Activated CD8-positive, alpha-beta memory T cell treated with anti-CD3 and anti-CD28 coated beads, Interleukin-2, amount 10 ng/mL, durations not matched to agents 7 days and 5 days (primary cell): ENCODE measurements at regions not wholly inside any gene's neighbourhood (a gene's known extent, or its start where the extent isn't known, plus 50 kb on each side); places are given as distances from the start of the nearest gene placed in this dataset.
"Not testable (repeated sequence)": the region's sequence is repeated elsewhere in the genome, so short reads cannot be mapped to it uniquely, and the experiment has no call there.

Experiments
- ATAC-seq: fragments of 150-1000 bp; cut with Tn5 transposase; one replicate; pipeline ENCODE4 v1.10.0; 2021; ENCODE audit warnings: moderate library complexity
- CTCF ChIA-PET: fragments of 350-600 bp; sonication (Branson Sonifier 250); formaldehyde crosslinking; loops from one replicate; lab custom pipeline; 2021; ENCODE audit warnings: antibody characterized with exemption; lab: Charles Lee
- DNase-seq: peaks from one replicate; pipeline ENCODE4 v3.0.0-alpha.2; 2020
- H3K27ac Mint-ChIP-seq: one replicate; pipeline ENCODE4 v1.8.0; 2021; ENCODE audit warnings: mild to moderate bottlenecking, mixed read lengths
- H3K27me3 Mint-ChIP-seq: one replicate; pipeline ENCODE4 v1.8.0; 2021; ENCODE audit warnings: mixed read lengths
- H3K36me3 Mint-ChIP-seq: one replicate; pipeline ENCODE4 v1.8.0; 2021; ENCODE audit warnings: mild to moderate bottlenecking, mixed read lengths
- H3K4me1 Mint-ChIP-seq: one replicate; pipeline ENCODE4 v1.8.0; 2021; ENCODE audit warnings: mixed read lengths
- H3K4me3 Mint-ChIP-seq: one replicate; pipeline ENCODE4 v1.8.0; 2021; ENCODE audit warnings: mild to moderate bottlenecking, moderate library complexity, mixed read lengths
- H3K9me3 Mint-ChIP-seq: one replicate; pipeline ENCODE4 v1.8.0; 2022; ENCODE audit warnings: low read depth, mixed read lengths

- no peaks in the 10 kb centered on the region for H3K4me1 Mint-ChIP-seq
- ATAC-seq (no peak), DNase-seq (no peak)
- H3K27me3 Mint-ChIP-seq, result peaks cover 8% of the 10 kb centered on the region
- H3K36me3 Mint-ChIP-seq, result no peaks in the 10 kb centered on the region
- CTCF ChIA-PET, result no interaction called here
- H3K9me3 Mint-ChIP-seq, result no peaks in the 10 kb centered on the region
- no peak overlapping the region for H3K4me3 Mint-ChIP-seq
- no peak overlapping the region for H3K27ac Mint-ChIP-seq
These were observed 135.4 kb upstream of the SERPINE2 start for GRCh38 chr2:224174521-224174920.

- Mint-ChIP-seq H3K27ac (no peak overlapping the region), H3K9me3 (no peaks in the 10 kb centered on the region), H3K27me3 (peaks cover 8% of the 10 kb centered on the region), H3K4me1 (no peaks in the 10 kb centered on the region), H3K4me3 (no peak overlapping the region), H3K36me3 (no peaks in the 10 kb centered on the region)
- DNase-seq (no peak), ATAC-seq (no peak)
- CTCF ChIA-PET, result no interaction called here
These were observed 134.8 kb upstream of the SERPINE2 start for GRCh38 chr2:224173933-224174332.

- Mint-ChIP-seq H3K9me3 (no peaks in the 10 kb centered on the region), H3K36me3 (no peaks in the 10 kb centered on the region), H3K4me3 (no peak overlapping the region), H3K27me3 (peaks cover 8% of the 10 kb centered on the region), H3K27ac (no peak overlapping the region), H3K4me1 (no peaks in the 10 kb centered on the region)
- no peak for DNase-seq
- CTCF ChIA-PET, result no interaction called here
- no peak for ATAC-seq
These were observed 134.1 kb upstream of the SERPINE2 start for GRCh38 chr2:224173210-224173609.

- no peaks in the 10 kb centered on the region for H3K4me1 Mint-ChIP-seq
- H3K4me3 Mint-ChIP-seq, result no peak overlapping the region
- peaks cover 5% of the 10 kb centered on the region for H3K27me3 Mint-ChIP-seq
- ATAC-seq, result no peak
- no peaks in the 10 kb centered on the region for H3K9me3 Mint-ChIP-seq
- no peak for DNase-seq
- CTCF ChIA-PET, result no interaction called here
- H3K27ac Mint-ChIP-seq, result no peak overlapping the region
- no peaks in the 10 kb centered on the region for H3K36me3 Mint-ChIP-seq
These were observed 132.1 kb upstream of the SERPINE2 start for GRCh38 chr2:224171226-224171625.

- Mint-ChIP-seq H3K36me3 (no peaks in the 10 kb centered on the region), H3K27me3 (peaks cover 6% of the 10 kb centered on the region), H3K4me1 (no peaks in the 10 kb centered on the region), H3K27ac (no peak overlapping the region), H3K4me3 (no peak overlapping the region), H3K9me3 (no peaks in the 10 kb centered on the region)
- no peak for ATAC-seq
- DNase-seq, result no peak
- CTCF ChIA-PET, result no interaction called here
These were observed 130.8 kb upstream of the SERPINE2 start for GRCh38 chr2:224169847-224170246.

- H3K36me3 Mint-ChIP-seq, H3K4me1 Mint-ChIP-seq, H3K27me3 Mint-ChIP-seq, H3K27ac Mint-ChIP-seq, H3K4me3 Mint-ChIP-seq, CTCF ChIA-PET, H3K9me3 Mint-ChIP-seq, ATAC-seq, DNase-seq: not testable (repeated sequence)
These were observed 128.7 kb upstream of the SERPINE2 start for GRCh38 chr2:224167781-224168180.

- Mint-ChIP-seq H3K4me1 (no peaks in the 10 kb centered on the region), H3K27me3 (peaks cover 12% of the 10 kb centered on the region), H3K4me3 (no peak overlapping the region), H3K27ac (no peak overlapping the region), H3K9me3 (no peaks in the 10 kb centered on the region), H3K36me3 (no peaks in the 10 kb centered on the region)
- CTCF ChIA-PET, result no interaction called here
- DNase-seq, result no peak
- no peak for ATAC-seq
These were observed 127.6 kb upstream of the SERPINE2 start for GRCh38 chr2:224166654-224167053.

GRCh38 chr2:224165901-224166319 lies 126.8 kb upstream of the SERPINE2 start:
- CTCF ChIA-PET, result no interaction called here
- DNase-seq, result no peak
- peaks cover 12% of the 10 kb centered on the region for H3K27me3 Mint-ChIP-seq

GRCh38 chr2:224163566-224164307 lies 124.7 kb upstream of the SERPINE2 start:
- no peaks in the 10 kb centered on the region for H3K4me1 Mint-ChIP-seq
- peaks cover 12% of the 10 kb centered on the region for H3K27me3 Mint-ChIP-seq

More at GRCh38 chr2:224165901-224166319, 126.8 kb upstream of the SERPINE2 start:
- Mint-ChIP-seq H3K27ac (no peak overlapping the region), H3K4me3 (no peak overlapping the region), H3K9me3 (no peaks in the 10 kb centered on the region), H3K36me3 (no peaks in the 10 kb centered on the region), H3K4me1 (no peaks in the 10 kb centered on the region)
- ATAC-seq, result no peak

GRCh38 chr2:224162122-224162521 lies 123.0 kb upstream of the SERPINE2 start:
- no peaks in the 10 kb centered on the region for H3K36me3 Mint-ChIP-seq
- H3K4me1 Mint-ChIP-seq, result no peaks in the 10 kb centered on the region
- no peak for DNase-seq
- peaks cover 12% of the 10 kb centered on the region for H3K27me3 Mint-ChIP-seq
- no peak for ATAC-seq
- no peak overlapping the region for H3K27ac Mint-ChIP-seq
- H3K9me3 Mint-ChIP-seq, result no peaks in the 10 kb centered on the region
- CTCF ChIA-PET, result no interaction called here
- H3K4me3 Mint-ChIP-seq, result no peak overlapping the region

More at GRCh38 chr2:224163566-224164307, 124.7 kb upstream of the SERPINE2 start:
- H3K27ac Mint-ChIP-seq, result no peak overlapping the region
- H3K36me3 Mint-ChIP-seq, result no peaks in the 10 kb centered on the region
- ATAC-seq, result no peak
- H3K9me3 Mint-ChIP-seq, result no peaks in the 10 kb centered on the region
- no peak for DNase-seq
- CTCF ChIA-PET, result no interaction called here
- H3K4me3 Mint-ChIP-seq, result no peak overlapping the region

- ATAC-seq, result no peak
- no peak overlapping the region for H3K4me3 Mint-ChIP-seq
- no peak for DNase-seq
- no peak overlapping the region for H3K27ac Mint-ChIP-seq
- CTCF ChIA-PET, result no interaction called here
- H3K27me3 Mint-ChIP-seq, result peaks cover 12% of the 10 kb centered on the region
- H3K36me3 Mint-ChIP-seq, result no peaks in the 10 kb centered on the region
- no peaks in the 10 kb centered on the region for H3K4me1 Mint-ChIP-seq
- no peaks in the 10 kb centered on the region for H3K9me3 Mint-ChIP-seq
These were observed 122.6 kb upstream of the SERPINE2 start for GRCh38 chr2:224161712-224162111.

GRCh38 chr2:224160917-224161316 lies 121.8 kb upstream of the SERPINE2 start:
- Mint-ChIP-seq H3K27me3 (peaks cover 9% of the 10 kb centered on the region), H3K9me3 (no peaks in the 10 kb centered on the region), H3K36me3 (no peaks in the 10 kb centered on the region), H3K4me1 (no peaks in the 10 kb centered on the region), H3K27ac (no peak overlapping the region), H3K4me3 (no peak overlapping the region)
- DNase-seq (no peak), ATAC-seq (no peak)
- CTCF ChIA-PET, result no interaction called here

GRCh38 chr2:224159345-224159928 lies 120.4 kb upstream of the SERPINE2 start:
- H3K9me3 Mint-ChIP-seq, result no peaks in the 10 kb centered on the region
- no peak for ATAC-seq
- no peak overlapping the region for H3K27ac Mint-ChIP-seq
- no peaks in the 10 kb centered on the region for H3K4me1 Mint-ChIP-seq
- no peak overlapping the region for H3K4me3 Mint-ChIP-seq
- no peak for DNase-seq
- peaks cover 6% of the 10 kb centered on the region for H3K27me3 Mint-ChIP-seq
- H3K36me3 Mint-ChIP-seq, result no peaks in the 10 kb centered on the region
- CTCF ChIA-PET, result no interaction called here

GRCh38 chr2:224158831-224159230 lies 119.7 kb upstream of the SERPINE2 start:
- no peak for DNase-seq
- H3K27me3 Mint-ChIP-seq, result peaks cover 6% of the 10 kb centered on the region
- no peaks in the 10 kb centered on the region for H3K4me1 Mint-ChIP-seq
- no peak for ATAC-seq
- H3K27ac Mint-ChIP-seq, result no peak overlapping the region
- no peaks in the 10 kb centered on the region for H3K36me3 Mint-ChIP-seq
- H3K9me3 Mint-ChIP-seq, result no peaks in the 10 kb centered on the region
- CTCF ChIA-PET, result no interaction called here
- no peak overlapping the region for H3K4me3 Mint-ChIP-seq
